Fibroblast of lung (primary cell): ENCODE measurements at regions not wholly inside any gene's neighbourhood (a gene's known extent, or its start where the extent isn't known, plus 50 kb on each side); places are given as distances from the start of the nearest gene placed in this dataset.

Experiments used
- EZH2 ChIP-seq: IDR thresholded peaks from 2 replicates; pipeline ENCODE4 v1.5.1; 2012; ENCODE audit warnings: low read length, control low read depth, mild to moderate bottlenecking; ENCODE audit errors: missing control alignments
- TF ChIP-seq, protein P1 (sequence below), 2 donors: IDR thresholded peaks in 1 of 2; conservative IDR thresholded peaks in 1 of 2; 1 replicate in 1 of 2; 2 replicates in 1 of 2; pipeline ENCODE4 v1.5.1; 2011 to 2012; ENCODE audit warnings: low read length in 2 of 2, control low read depth in 1 of 2, inconsistent platforms in 1 of 2, low read depth in 1 of 2, mild to moderate bottlenecking in 1 of 2

GRCh38 chr3:73954506-73954905 is 329.8 kb upstream of the PDZRN3 start:
- TF ChIP-seq, protein P1, sequence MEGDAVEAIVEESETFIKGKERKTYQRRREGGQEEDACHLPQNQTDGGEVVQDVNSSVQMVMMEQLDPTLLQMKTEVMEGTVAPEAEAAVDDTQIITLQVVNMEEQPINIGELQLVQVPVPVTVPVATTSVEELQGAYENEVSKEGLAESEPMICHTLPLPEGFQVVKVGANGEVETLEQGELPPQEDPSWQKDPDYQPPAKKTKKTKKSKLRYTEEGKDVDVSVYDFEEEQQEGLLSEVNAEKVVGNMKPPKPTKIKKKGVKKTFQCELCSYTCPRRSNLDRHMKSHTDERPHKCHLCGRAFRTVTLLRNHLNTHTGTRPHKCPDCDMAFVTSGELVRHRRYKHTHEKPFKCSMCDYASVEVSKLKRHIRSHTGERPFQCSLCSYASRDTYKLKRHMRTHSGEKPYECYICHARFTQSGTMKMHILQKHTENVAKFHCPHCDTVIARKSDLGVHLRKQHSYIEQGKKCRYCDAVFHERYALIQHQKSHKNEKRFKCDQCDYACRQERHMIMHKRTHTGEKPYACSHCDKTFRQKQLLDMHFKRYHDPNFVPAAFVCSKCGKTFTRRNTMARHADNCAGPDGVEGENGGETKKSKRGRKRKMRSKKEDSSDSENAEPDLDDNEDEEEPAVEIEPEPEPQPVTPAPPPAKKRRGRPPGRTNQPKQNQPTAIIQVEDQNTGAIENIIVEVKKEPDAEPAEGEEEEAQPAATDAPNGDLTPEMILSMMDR (conservative IDR thresholded peaks at IDR 0.05 in 1 of 2, IDR thresholded peaks at IDR 0.05 in 1 of 2; ENCODE audit: low read depth in 1 of 2, low read length in 2 of 2), result no peak
- TF ChIP-seq EZH2, result no peak
